T-helper 17 cell (primary cell): ENCODE measurements at regions not wholly inside any gene's neighbourhood (a gene's known extent, or its start where the extent isn't known, plus 50 kb on each side); places are given as distances from the start of the nearest gene placed in this dataset.
"Not testable (repeated sequence)": the region's sequence is repeated elsewhere in the genome, so short reads cannot be mapped to it uniquely, and the experiment has no call there.

Experiments
- ATAC-seq: fragments of 150-1000 bp; cut with Tn5 transposase; 2 replicates; pipeline ENCODE4 v1.10.0; 2021; ENCODE audit warnings: mild to moderate bottlenecking, moderate library complexity
- DNase-seq, 3 donors: peaks; one replicate each; pipeline versions ENCODE4 v3.0.0 to v3.0.0-alpha.2; 2020 to 2021
- H3K9me3 ChIP-seq: one replicate; pipeline ENCODE4 v1.7.0; 2013; ENCODE audit warnings: low read length, mild to moderate bottlenecking; ENCODE audit not compliant: control insufficient read depth, poor library complexity, severe bottlenecking
- H3K27ac Mint-ChIP-seq: one replicate; pipeline ENCODE4 v1.8.0; 2022; ENCODE audit warnings: mild to moderate bottlenecking, moderate library complexity, mixed read lengths
- H3K27me3 Mint-ChIP-seq: one replicate; pipeline ENCODE4 v1.8.0; 2022; ENCODE audit warnings: mixed read lengths
- H3K36me3 Mint-ChIP-seq: one replicate; pipeline ENCODE4 v1.8.0; 2022; ENCODE audit warnings: low read depth, mixed read lengths
- H3K4me1 Mint-ChIP-seq: one replicate; pipeline ENCODE4 v1.8.0; 2022; ENCODE audit warnings: mild to moderate bottlenecking, mixed read lengths
- H3K4me3 Mint-ChIP-seq: one replicate; pipeline ENCODE4 v1.8.0; 2022; ENCODE audit warnings: mild to moderate bottlenecking, moderate library complexity, mixed read lengths

GRCh38 chr4:181799561-181800069 is 443.6 kb upstream of the TENM3 start:
- H3K27ac Mint-ChIP-seq = no peak overlapping the region
- no peaks in the 10 kb centered on the region for H3K36me3 Mint-ChIP-seq
- no peaks in the 10 kb centered on the region for H3K4me1 Mint-ChIP-seq
- H3K4me3 Mint-ChIP-seq = no peak overlapping the region
- no peak for DNase-seq
- no peaks in the 10 kb centered on the region for H3K27me3 Mint-ChIP-seq
- ATAC-seq = no peak
- peaks cover 3% of the 10 kb centered on the region for H3K9me3 ChIP-seq

GRCh38 chr4:181802207-181802606 is 441.0 kb upstream of the TENM3 start:
- Mint-ChIP-seq H3K27ac (no peak overlapping the region), H3K27me3 (no peaks in the 10 kb centered on the region), H3K4me3 (no peak overlapping the region), H3K36me3 (no peaks in the 10 kb centered on the region), H3K4me1 (no peaks in the 10 kb centered on the region)
- ATAC-seq (no peak), DNase-seq (no peak)
- H3K9me3 ChIP-seq = peaks cover 3% of the 10 kb centered on the region

DNA sequence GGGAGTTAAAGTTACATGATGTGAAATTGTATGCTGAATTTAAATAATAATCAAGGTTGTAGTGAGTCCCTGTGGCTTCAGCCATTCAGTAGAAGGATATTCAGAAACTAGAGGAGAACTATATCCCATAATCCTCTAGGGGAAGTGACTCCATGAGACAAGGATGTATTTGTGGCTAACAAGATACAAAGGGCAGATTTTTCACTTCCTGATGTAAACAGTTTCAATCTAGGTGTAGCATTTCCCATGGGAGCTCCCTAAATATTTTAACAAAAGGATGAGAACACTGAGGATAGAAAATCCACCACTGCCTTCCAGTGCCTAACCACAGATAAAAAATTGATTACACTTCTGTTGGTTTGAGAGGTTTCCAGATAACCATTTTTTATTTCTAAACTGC is 435.4 kb upstream of the TENM3 start:
- Mint-ChIP-seq H3K36me3 (no peaks in the 10 kb centered on the region), H3K4me1 (no peaks in the 10 kb centered on the region), H3K27me3 (no peaks in the 10 kb centered on the region), H3K4me3 (no peak overlapping the region), H3K27ac (no peak overlapping the region)
- DNase-seq (no peak), ATAC-seq (no peak)
- H3K9me3 ChIP-seq = no peaks in the 10 kb centered on the region

DNA sequence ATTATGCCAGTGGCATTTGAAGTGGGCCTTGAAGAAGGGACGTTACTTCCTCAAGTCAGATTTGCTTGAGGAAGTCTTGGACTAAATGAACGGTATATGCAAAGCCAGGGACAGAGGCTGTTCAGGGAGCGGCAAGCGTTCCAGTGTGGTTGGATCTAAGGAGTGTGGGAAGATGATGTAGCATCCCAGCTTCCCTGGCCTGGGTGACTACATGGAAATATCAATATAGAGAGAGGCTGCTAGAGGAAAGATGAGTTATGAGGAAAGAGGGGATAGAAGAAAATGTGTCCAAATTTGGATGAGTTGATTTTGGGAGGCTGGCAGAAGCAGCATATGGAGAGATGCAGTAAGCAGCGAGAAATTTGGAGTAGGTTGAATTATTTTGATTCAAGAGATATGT is 432.5 kb upstream of the TENM3 start:
- Mint-ChIP-seq H3K27ac (no peak overlapping the region), H3K36me3 (no peaks in the 10 kb centered on the region), H3K27me3 (no peaks in the 10 kb centered on the region)

DNA sequence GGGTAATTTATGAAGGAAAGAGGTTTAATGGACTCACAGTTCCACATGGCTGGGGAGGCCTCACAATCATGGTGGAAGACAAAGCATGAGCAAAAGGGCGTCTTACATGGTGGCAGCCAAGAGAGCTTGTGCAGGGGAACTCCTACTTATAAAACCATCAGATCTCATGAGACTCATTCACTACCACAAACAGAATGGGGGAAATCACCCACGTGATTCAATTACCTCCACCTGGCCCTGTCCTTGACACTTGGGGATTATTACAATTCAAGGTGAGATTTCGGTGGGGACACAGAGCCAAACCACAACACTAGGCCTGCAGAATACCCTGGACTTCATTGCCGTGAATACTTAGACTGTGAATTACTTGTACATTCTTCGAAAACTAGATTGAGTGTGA is 431.7 kb upstream of the TENM3 start:
- not testable (repeated sequence) for H3K9me3 ChIP-seq, H3K27me3 Mint-ChIP-seq, H3K4me1 Mint-ChIP-seq, DNase-seq, H3K4me3 Mint-ChIP-seq, H3K36me3 Mint-ChIP-seq, ATAC-seq, H3K27ac Mint-ChIP-seq

More for the DNA sequence above, 432.5 kb upstream of the TENM3 start:
- H3K9me3 ChIP-seq = no peaks in the 10 kb centered on the region
- H3K4me1 Mint-ChIP-seq = no peaks in the 10 kb centered on the region
- H3K4me3 Mint-ChIP-seq = no peak overlapping the region
- DNase-seq (no peak), ATAC-seq (no peak)

- H3K36me3 Mint-ChIP-seq = no peaks in the 10 kb centered on the region
- H3K9me3 ChIP-seq = no peaks in the 10 kb centered on the region
- H3K4me3 Mint-ChIP-seq = no peak overlapping the region
- no peaks in the 10 kb centered on the region for H3K4me1 Mint-ChIP-seq
- no peaks in the 10 kb centered on the region for H3K27me3 Mint-ChIP-seq
- DNase-seq (no peak), ATAC-seq (no peak)
- H3K27ac Mint-ChIP-seq = no peak overlapping the region
These were observed 423.3 kb upstream of the TENM3 start for GRCh38 chr4:181819946-181820345.

GRCh38 chr4:181820553-181820952 is 422.6 kb upstream of the TENM3 start:
- Mint-ChIP-seq H3K27me3 (no peaks in the 10 kb centered on the region), H3K27ac (no peak overlapping the region), H3K4me3 (no peak overlapping the region), H3K4me1 (no peaks in the 10 kb centered on the region), H3K36me3 (no peaks in the 10 kb centered on the region)
- no peaks in the 10 kb centered on the region for H3K9me3 ChIP-seq
- ATAC-seq (no peak), DNase-seq (no peak)

DNA sequence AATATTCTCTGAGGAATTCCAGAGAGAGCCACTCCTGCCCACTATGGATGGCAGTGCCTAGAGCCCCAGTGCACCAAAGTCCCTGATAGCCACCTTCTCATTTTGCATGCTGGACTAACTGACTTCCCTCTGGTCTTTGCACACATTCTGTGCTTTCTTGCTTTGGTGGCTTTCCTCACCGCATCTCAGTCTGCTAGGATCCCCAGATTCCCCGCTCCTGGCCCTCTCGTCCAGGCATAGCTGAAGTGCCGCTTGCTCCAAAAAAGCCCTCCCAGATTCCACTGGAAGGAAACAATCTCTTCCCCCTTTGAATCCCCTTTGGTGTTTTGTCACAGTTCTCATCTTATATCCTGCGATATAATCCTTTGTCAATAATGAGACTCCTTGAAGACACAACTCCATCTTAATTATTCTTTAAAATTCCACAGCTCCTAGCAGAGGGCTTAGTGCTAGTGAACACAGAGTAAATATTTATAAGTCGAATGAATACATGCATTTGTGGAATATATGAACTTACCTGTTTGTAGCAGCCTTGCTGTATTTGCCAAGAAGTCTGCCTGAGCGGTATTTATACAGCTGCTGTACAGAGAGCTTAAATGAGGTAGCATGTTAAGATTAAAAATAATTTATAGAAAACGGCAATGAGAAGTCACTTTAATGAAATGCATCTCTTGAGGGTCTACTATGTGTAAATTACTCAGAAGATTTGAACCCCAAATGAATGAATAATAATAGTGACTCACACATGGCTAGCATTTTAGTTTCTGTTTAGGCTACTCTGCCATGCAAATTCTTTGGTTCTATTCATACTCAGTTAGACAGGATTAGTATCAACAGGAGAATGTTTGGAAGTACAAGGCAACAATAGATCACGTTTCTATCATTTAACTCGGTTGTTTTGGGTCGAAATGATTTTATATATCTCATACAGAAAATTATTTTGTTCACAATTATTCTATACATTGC is 421.9 kb upstream of the TENM3 start:
- ATAC-seq = no peak
- H3K4me1 Mint-ChIP-seq = no peaks in the 10 kb centered on the region
- no peaks in the 10 kb centered on the region for H3K36me3 Mint-ChIP-seq
- DNase-seq = no peak
- H3K27ac Mint-ChIP-seq = no peak overlapping the region
- H3K27me3 Mint-ChIP-seq = no peaks in the 10 kb centered on the region
- H3K4me3 Mint-ChIP-seq = no peak overlapping the region
- no peaks in the 10 kb centered on the region for H3K9me3 ChIP-seq

DNA sequence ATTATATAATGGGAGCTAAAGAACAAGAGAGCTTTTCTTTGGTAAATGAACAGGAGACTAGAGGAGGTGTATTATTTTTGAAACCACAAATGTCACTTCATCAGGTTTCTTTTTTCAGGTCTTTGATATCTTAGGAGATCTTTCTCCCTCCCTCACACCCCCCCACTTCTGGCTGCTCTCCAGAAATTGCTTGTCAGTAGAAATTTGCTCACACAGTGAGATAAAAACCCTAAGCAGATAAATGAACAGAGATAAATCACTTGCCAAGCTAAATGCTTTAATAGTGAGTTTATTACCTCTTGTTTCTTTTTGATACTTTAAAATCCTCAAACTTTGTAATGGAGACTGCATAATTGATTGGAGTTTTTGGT is 421.2 kb upstream of the TENM3 start:
- Mint-ChIP-seq H3K4me3 (no peak overlapping the region), H3K27ac (no peak overlapping the region), H3K4me1 (no peaks in the 10 kb centered on the region), H3K27me3 (no peaks in the 10 kb centered on the region), H3K36me3 (no peaks in the 10 kb centered on the region)
- ATAC-seq (no peak), DNase-seq (no peak)
- no peaks in the 10 kb centered on the region for H3K9me3 ChIP-seq

DNA sequence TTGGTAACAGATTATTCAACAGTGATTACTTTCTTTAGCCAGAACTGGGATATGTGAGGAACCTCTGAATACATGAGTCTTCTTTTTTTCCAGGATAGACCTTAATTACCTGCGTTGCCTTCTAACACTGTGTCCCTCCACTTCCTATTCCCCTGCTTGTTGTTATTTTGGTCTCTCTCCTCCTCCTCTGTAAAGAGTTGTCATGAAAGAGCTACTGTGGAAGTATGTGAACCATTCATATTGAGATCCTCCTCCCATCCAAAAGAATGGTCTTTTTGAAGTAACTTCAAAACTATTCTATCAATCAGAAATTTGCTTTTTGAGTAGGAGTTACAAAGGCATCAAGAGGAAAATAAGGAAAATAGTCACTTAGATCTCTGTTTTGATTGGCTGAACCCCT is 420.0 kb upstream of the TENM3 start:
- no peaks in the 10 kb centered on the region for H3K9me3 ChIP-seq
- no peak overlapping the region for H3K4me3 Mint-ChIP-seq
- H3K27me3 Mint-ChIP-seq = no peaks in the 10 kb centered on the region
- no peaks in the 10 kb centered on the region for H3K36me3 Mint-ChIP-seq
- no peak overlapping the region for H3K27ac Mint-ChIP-seq
- DNase-seq (no peak), ATAC-seq (no peak)
- H3K4me1 Mint-ChIP-seq = no peaks in the 10 kb centered on the region

- no peak overlapping the region for H3K4me3 Mint-ChIP-seq
- no peak overlapping the region for H3K27ac Mint-ChIP-seq
- H3K36me3 Mint-ChIP-seq = no peaks in the 10 kb centered on the region
- DNase-seq = no peak
- no peaks in the 10 kb centered on the region for H3K4me1 Mint-ChIP-seq
- H3K9me3 ChIP-seq = no peaks in the 10 kb centered on the region
- ATAC-seq = no peak
- no peaks in the 10 kb centered on the region for H3K27me3 Mint-ChIP-seq
These were observed 419.6 kb upstream of the TENM3 start for GRCh38 chr4:181823645-181824044.

GRCh38 chr4:181825564-181825963 is 417.6 kb upstream of the TENM3 start:
- ATAC-seq (no peak), DNase-seq (no peak)
- Mint-ChIP-seq H3K4me3 (no peak overlapping the region), H3K27me3 (no peaks in the 10 kb centered on the region), H3K36me3 (no peaks in the 10 kb centered on the region), H3K4me1 (no peaks in the 10 kb centered on the region), H3K27ac (no peak overlapping the region)
- no peaks in the 10 kb centered on the region for H3K9me3 ChIP-seq

GRCh38 chr4:181827246-181827645 is 416.0 kb upstream of the TENM3 start:
- no peaks in the 10 kb centered on the region for H3K9me3 ChIP-seq
- Mint-ChIP-seq H3K4me1 (no peaks in the 10 kb centered on the region), H3K4me3 (no peak overlapping the region), H3K36me3 (no peaks in the 10 kb centered on the region), H3K27me3 (no peaks in the 10 kb centered on the region), H3K27ac (no peak overlapping the region)
- no peak for ATAC-seq
- DNase-seq = no peak
